ENCODE measurements at regions not wholly inside any gene's neighbourhood (a gene's known extent, or its start where the extent isn't known, plus 50 kb on each side); places are given as distances from the start of the nearest gene placed in this dataset.

DNA sequence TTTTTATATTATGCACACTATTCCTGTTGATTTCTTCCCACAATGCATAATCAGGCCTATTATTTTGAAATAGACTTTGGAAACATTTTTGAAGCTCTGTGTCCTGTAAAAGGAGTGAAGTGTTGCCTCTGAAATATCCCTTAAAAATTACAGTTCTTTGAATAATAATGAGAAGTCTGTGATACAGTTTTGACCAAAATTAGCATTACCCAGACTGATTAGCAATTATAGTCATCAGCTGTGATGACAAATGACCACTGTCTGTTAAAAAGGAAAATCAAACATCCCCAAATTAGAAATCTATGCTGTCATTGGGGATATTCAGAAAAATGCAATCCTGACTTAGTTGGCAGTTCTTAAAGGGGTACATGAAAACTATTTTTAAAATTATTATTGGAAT lies 63.7 kb downstream of the PTGS2 start:
- no peak for TF ChIP-seq EZH2phosphoT487 (IDR thresholded peaks at IDR 0.05; ENCODE audit: insufficient read depth, low read depth)
- no peak for TF ChIP-seq EZH2 (IDR thresholded peaks at IDR 0.05; ENCODE audit: insufficient read depth, poor library complexity, severe bottlenecking)

Data from GM23248 (cell line).